Mesodermal cell (in vitro differentiated cells): ENCODE measurements at regions not wholly inside any gene's neighbourhood (a gene's known extent, or its start where the extent isn't known, plus 50 kb on each side); places are given as distances from the start of the nearest gene placed in this dataset.

Experiments
- H3K27ac ChIP-seq: 2 replicates; pipeline ENCODE4 v1.7.0; 2013; ENCODE audit warnings: mild to moderate bottlenecking, low read depth, low read length, moderate library complexity; ENCODE audit not compliant: severe bottlenecking
- H3K36me3 ChIP-seq: 2 replicates; pipeline ENCODE4 v1.7.1; 2013; ENCODE audit warnings: mild to moderate bottlenecking, low read length, moderate library complexity; ENCODE audit not compliant: control insufficient read depth, insufficient read depth
- H3K4me1 ChIP-seq: one replicate; pipeline ENCODE4 v1.7.1; 2013; ENCODE audit warnings: mild to moderate bottlenecking, low read length; ENCODE audit not compliant: insufficient read depth, control insufficient read depth, poor library complexity, severe bottlenecking
- H3K4me3 ChIP-seq: 2 replicates; pipeline ENCODE4 v1.7.0; 2013; ENCODE audit warnings: low read length, control low read depth, mild to moderate bottlenecking; ENCODE audit not compliant: insufficient read depth, poor library complexity, severe bottlenecking; ENCODE audit errors: extremely low read depth
- H3K9me3 ChIP-seq: 2 replicates; pipeline ENCODE4 v1.7.1; 2013; ENCODE audit warnings: mild to moderate bottlenecking, low read length, moderate library complexity; ENCODE audit not compliant: control insufficient read depth
- WGBS, 2 experiments: methylation state at CpG; one replicate each; pipeline ENCODE4 v1.1.5; 2013; ENCODE audit warnings: missing lambda C conversion rate in 2 of 2; ENCODE audit not compliant: insufficient coverage in 2 of 2; 5-methylcytosine and 5-hydroxymethylcytosine counted together

DNA sequence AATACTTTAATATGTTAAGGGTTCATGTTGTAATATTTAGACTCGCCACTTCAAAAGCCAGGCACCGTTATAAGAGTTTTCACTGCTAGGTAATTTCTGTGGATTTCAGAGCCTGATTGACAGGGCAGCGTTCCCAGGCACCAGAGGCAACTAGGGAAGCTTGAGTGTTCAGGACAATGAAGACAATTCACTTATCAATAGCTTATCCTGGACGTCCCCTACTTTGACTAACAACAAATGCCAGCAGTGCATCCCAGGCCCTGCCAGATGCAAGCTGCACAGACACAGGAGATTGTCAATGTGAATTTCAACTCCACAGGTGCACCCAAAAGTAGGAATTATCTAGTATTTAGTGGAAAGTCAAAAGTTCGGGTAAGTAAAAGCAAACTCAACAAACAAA, 179.3 kb upstream of the GYPC start:
- WGBS, 2 experiments: 50 to 79% methylated on average over 2 to 3 of the region's 5 CpGs
- Histone ChIP-seq H3K4me1 (no peaks in the 10 kb centered on the region), H3K36me3 (no peaks in the 10 kb centered on the region), H3K9me3 (no peaks in the 10 kb centered on the region), H3K4me3 (no peak overlapping the region), H3K27ac (no peak overlapping the region)

DNA sequence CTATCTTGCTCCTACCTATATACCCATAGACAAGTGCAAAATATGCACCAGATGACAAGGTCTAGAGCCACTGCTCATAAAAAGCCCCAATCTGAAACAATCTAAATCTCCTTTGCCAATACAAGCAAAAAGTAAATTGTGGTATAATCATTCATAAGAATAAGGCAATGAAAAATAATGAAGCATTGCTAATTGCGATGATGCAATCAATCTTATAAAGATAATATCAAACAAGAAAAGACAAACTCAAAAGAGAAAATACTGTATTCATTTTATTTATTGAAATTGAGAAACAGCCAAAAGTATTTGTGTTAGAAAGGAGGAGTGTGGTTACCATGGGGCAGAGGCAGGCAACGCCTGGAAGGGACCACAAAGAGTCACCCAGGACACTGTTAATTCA, 175.9 kb upstream of the GYPC start:
- WGBS, 2 experiments: no CpG with 5 or more reads among the region's 2 CpGs
- Histone ChIP-seq H3K4me3 (no peak overlapping the region), H3K4me1 (no peaks in the 10 kb centered on the region), H3K27ac (no peak overlapping the region), H3K36me3 (no peaks in the 10 kb centered on the region), H3K9me3 (no peaks in the 10 kb centered on the region)

DNA sequence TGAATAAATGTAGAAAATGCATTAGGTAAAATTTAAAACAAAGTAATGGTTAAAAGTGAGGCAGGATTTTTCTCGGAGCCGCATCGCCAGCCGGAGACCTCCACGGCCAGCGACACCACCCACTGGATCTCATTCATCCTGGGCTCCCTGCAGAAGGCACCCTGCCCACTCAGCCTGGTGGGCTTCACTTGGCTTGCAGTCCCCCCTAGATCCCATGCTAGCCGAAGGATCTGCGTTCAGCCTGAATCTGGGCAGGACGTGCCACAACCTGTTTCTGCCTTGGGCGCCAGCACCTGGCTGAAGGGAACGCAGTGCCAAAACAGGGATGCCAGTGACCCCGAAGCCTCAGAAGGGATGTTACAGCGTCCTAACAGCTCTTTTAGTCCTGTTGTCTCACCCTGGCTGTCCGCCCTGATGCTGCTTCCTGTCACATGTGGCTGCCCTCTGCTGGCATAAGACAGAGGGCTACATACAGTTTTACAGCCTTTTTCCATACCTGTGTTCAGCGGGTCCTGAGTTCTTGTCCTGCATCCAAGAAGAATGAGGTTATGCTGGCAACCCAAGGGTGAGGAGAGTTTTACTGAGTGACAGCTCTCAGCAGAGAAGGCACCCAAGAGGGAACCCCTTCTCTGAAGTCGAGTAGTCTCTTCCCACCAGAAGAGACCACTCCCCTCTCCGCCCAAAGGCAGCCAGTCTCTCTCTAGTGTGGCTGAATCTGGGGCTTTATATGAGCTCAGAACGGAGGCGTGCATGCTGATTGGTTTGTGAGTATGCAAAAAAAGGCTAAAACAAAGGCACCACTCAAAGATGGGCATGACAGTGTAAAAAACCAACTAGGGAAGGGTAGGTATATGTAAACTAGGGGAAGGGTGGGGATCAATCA, 173.1 kb upstream of the GYPC start:
- Histone ChIP-seq H3K27ac (no peak overlapping the region), H3K36me3 (no peaks in the 10 kb centered on the region), H3K4me3 (no peak overlapping the region), H3K4me1 (no peaks in the 10 kb centered on the region), H3K9me3 (no peaks in the 10 kb centered on the region)
- WGBS, 2 experiments: 89 to 91% methylated on average over 10 to 16 of the region's 19 CpGs

DNA sequence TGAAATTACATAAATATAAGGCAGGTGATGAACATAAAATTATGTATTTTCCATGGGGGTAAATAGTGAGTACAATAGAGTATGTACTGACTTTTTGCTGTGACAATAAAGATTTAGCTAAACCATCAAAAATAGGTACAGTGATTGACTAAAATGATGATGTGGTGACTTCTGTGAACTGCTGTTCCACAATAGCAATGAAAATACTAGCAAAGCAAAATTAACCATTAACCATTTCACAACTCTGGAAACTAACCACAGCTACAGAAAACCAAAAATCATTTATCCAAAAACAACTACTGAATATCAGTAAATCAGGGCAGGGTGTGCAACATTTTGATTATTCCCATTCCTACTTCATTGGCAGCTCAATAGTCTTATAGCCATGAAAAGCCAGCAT, 161.4 kb upstream of the GYPC start:
- Histone ChIP-seq H3K9me3 (peaks cover 4% of the 10 kb centered on the region), H3K27ac (no peak overlapping the region), H3K4me1 (no peaks in the 10 kb centered on the region), H3K4me3 (no peak overlapping the region), H3K36me3 (no peaks in the 10 kb centered on the region)

DNA sequence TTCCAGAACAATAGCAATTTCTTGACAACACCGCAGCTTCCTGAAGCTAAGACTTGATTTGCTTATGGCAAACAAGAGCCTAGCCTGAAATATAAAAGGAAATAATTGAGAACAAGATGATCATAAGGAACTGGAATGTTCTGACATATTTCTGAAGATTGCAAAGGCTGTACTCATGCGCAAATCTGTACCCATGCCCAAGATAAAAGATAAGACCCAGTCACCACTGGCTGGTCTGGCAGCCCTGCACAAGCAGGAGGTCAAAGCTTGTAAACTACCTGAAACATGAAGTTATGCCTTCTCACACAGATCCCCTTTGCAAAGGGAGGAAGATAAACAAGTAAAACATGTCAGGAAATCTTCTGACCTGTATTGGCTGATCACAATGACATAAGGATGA, 160.8 kb upstream of the GYPC start:
- Histone ChIP-seq H3K36me3 (no peaks in the 10 kb centered on the region), H3K4me1 (no peaks in the 10 kb centered on the region), H3K27ac (no peak overlapping the region), H3K4me3 (no peak overlapping the region), H3K9me3 (peaks cover 4% of the 10 kb centered on the region)
- 100% methylated on average over 1 of the region's 2 CpGs for WGBS, 2 experiments

DNA sequence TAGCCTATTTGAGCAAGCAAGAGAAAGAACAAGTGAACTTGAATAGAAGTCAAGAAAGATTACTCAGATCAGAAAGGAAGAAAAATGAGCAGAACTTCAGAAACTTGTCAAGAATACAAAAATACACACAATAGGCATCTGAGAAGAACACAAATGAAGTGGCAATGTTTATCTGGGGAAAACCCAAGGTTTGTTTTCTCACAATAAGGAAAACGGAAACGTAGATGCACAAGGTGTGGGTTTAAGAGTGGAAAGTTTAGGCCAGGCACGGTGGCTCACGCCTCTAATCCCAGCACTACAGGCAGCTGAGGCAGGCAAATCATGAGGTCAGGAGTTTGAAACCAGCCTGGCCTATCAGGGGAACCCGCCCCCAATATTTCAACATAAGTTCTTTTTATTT, 159.5 kb upstream of the GYPC start:
- no peaks in the 10 kb centered on the region for H3K36me3 ChIP-seq
- peaks cover 4% of the 10 kb centered on the region for H3K9me3 ChIP-seq
- no peak overlapping the region for H3K27ac ChIP-seq
- no peak overlapping the region for H3K4me3 ChIP-seq
- 84 to 100% methylated on average over 4 of the region's 5 CpGs for WGBS, 2 experiments
- no peaks in the 10 kb centered on the region for H3K4me1 ChIP-seq

DNA sequence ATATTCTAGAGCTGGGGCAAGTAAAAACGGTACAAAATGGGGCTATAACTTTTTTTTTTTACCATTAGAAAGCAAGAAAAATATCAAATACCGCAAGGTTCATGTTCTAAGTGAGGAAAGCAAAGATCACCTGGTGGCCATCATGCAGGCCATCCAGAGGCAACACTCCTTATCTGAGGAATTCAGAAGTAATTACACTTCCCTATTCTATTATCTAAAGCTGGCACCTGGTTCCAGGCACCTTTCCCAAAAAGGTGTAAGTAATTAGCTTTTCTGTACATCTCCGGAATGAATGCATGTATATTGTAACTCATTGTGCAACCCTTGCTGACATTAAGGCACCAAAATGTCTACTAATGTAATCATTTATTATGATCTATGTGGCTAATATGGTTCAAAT, 152.5 kb upstream of the GYPC start:
- peaks cover 16% of the 10 kb centered on the region for H3K4me1 ChIP-seq
- no peak overlapping the region for H3K4me3 ChIP-seq
- 100% methylated on average over 1 of the region's 3 CpGs; no CpG with 5 or more reads in 1 of the 2 experiments for WGBS, 2 experiments
- no peaks in the 10 kb centered on the region for H3K9me3 ChIP-seq
- H3K36me3 ChIP-seq: no peaks in the 10 kb centered on the region
- H3K27ac ChIP-seq: no peak overlapping the region

DNA sequence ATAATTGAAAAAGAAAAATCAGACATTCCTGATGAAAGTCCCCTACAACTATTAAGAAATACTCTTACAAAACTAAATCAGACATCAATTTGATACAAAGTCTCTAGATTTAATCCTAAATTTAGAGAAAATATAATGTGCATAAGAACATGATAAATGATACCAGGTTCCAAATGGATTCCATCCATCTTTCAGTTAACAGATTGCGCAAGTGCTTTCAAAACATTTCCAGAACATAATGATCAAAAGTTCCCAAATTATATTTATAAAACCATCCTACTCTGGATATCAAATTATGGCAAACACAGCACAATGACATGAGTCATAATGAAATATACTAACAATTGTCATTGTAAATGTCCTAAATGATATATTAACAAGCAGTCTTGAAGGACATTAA, 151.0 kb upstream of the GYPC start:
- WGBS, 2 experiments: 100% methylated on average over 1 of the region's 1 CpG
- H3K36me3 ChIP-seq: no peaks in the 10 kb centered on the region
- H3K27ac ChIP-seq: no peak overlapping the region
- H3K4me1 ChIP-seq: peaks cover 21% of the 10 kb centered on the region
- no peak overlapping the region for H3K4me3 ChIP-seq
- no peaks in the 10 kb centered on the region for H3K9me3 ChIP-seq

DNA sequence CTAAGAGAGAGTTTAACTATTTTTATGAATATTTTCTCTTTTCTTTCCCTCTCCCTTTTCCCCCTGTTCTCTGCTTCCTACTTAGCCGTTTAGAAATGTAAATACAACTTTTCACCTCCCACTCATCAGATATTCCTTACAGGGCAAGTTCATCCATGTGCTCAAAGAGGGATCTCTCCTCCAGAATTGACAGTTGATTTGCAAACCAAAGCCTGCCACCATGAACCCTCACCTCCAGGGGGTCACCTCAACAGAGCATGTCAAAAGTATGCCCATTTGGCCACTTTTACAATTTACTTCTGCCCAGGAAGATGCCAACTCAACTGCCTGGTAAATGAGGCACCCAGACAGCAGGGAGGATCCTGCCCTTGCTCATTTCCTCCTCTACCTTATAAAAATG, 149.2 kb upstream of the GYPC start:
- peaks cover 31% of the 10 kb centered on the region for H3K4me1 ChIP-seq
- H3K36me3 ChIP-seq: no peaks in the 10 kb centered on the region
- H3K4me3 ChIP-seq: no peak overlapping the region
- H3K27ac ChIP-seq: peak overlapping the region; percentile 57
- no peaks in the 10 kb centered on the region for H3K9me3 ChIP-seq
- 0 to 50% methylated on average over 1 of the region's 1 CpG for whole genome bisulfite sequencing, 2 experiments

DNA sequence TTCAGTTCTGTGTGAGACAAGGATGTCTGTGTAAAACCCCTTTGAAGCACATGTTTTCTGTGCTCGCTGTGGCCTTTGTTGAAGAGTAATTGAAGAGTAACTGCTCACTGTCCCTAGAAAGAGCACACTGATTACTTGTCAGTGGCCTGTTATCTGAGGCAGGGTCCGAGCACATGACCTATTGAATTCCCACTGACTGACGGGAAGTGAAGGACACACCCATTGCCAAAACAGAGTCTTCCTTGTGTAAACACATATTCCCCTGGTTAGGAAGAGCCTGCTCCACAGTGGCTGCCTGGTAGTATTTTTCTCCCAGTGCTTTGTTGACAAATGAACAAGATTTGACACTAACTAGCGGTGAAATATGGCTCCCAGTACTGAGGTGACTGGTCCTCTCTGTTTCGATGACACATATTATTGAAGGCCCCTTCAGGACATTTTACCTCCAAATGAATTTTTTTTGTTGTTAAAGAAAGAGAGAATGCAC, 148.5 kb upstream of the GYPC start:
- H3K36me3 ChIP-seq: no peaks in the 10 kb centered on the region
- H3K4me1 ChIP-seq: peaks cover 31% of the 10 kb centered on the region
- peak overlapping the region; percentile 57 for H3K27ac ChIP-seq
- 33 to 41% methylated on average over 1 to 3 of the region's 5 CpGs for WGBS, 2 experiments
- H3K9me3 ChIP-seq: no peaks in the 10 kb centered on the region
- H3K4me3 ChIP-seq: no peak overlapping the region

DNA sequence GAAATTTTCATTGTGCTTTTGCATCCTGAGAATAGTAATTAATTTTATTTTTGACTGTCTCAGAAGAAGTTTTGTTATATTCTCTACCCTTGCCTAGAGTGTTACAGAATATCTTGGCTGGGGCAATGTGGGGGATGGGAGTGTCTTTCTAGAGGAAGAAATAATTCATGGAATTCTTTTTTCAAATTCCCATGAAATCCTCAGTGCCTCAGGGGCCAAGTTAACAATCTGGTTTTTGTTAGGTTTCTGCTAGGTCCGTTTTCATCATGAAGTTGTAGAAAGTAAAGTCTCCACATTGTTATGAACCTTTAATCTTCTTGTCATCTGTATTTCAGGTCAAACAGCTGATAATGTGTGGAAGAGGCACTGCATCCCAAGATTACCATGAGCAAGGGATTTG, 145.6 kb upstream of the GYPC start:
- Histone ChIP-seq H3K9me3 (peaks cover 12% of the 10 kb centered on the region), H3K4me3 (no peak overlapping the region), H3K4me1 (peaks cover 39% of the 10 kb centered on the region), H3K36me3 (no peaks in the 10 kb centered on the region), H3K27ac (peak overlapping the region; percentile 31)
- no CpG with 5 or more reads among the region's 1 CpG for WGBS, 2 experiments
